ENCODE measurements at regions not wholly inside any gene's neighbourhood (a gene's known extent, or its start where the extent isn't known, plus 50 kb on each side); places are given as distances from the start of the nearest gene placed in this dataset.

- DNase-seq (ENCODE audit: low read depth in 1 of 2, low spot score in 1 of 2) (no peak), ATAC-seq (no peak), FAIRE-seq (no peak)
- ChIA-PET POLR2A (no interaction called here), CTCF (no interaction called here)
- TF ChIP-seq GATA3 (IDR thresholded peaks at IDR 0.05; ENCODE audit: borderline replicate concordance), result no peak
- TF ChIP-seq RFX5 (IDR thresholded peaks at IDR 0.05), result no peak
- TF ChIP-seq EP300 (IDR thresholded peaks at IDR 0.05), result no peak
- TF ChIP-seq BCL3 (IDR thresholded peaks at IDR 0.05), result no peak
- TF ChIP-seq NPAS2 (CRISPR knock-in tag; IDR thresholded peaks at IDR 0.05; ENCODE audit: borderline replicate concordance), result no peak
- TF ChIP-seq RARB (CRISPR knock-in tag; IDR thresholded peaks at IDR 0.05), result no peak
- no peak for TF ChIP-seq CBX8 (IDR thresholded peaks at IDR 0.05)
- no peak for TF ChIP-seq MAFK (IDR thresholded peaks at IDR 0.05; ENCODE audit: partially characterized antibody)
- no peak for TF ChIP-seq E2F6 (IDR thresholded peaks at IDR 0.05; ENCODE audit: borderline replicate concordance, low read depth)
- no peak for TF ChIP-seq TP53 (CRISPR knock-in tag; IDR thresholded peaks at IDR 0.05)
- no peak for TF ChIP-seq POLR2A (IDR thresholded peaks at IDR 0.05; ENCODE audit: low read length)
- no peak for TF ChIP-seq POLR2AphosphoS2 (conservative IDR thresholded peaks at IDR 0.05; ENCODE audit: low read length)
- no peak for TF ChIP-seq FOSB (CRISPR knock-in tag; IDR thresholded peaks at IDR 0.05)
- no peak for TF ChIP-seq KDM5A (IDR thresholded peaks at IDR 0.05)
- TF ChIP-seq EHF (CRISPR knock-in tag; IDR thresholded peaks at IDR 0.05), result no peak
- TF ChIP-seq FOSL2 (IDR thresholded peaks at IDR 0.05), result no peak
- no peak for TF ChIP-seq FOSL2 (CRISPR knock-in tag; IDR thresholded peaks at IDR 0.05)
- TF ChIP-seq USF2 (IDR thresholded peaks at IDR 0.05), result no peak
- TF ChIP-seq HEYL (CRISPR knock-in tag; IDR thresholded peaks at IDR 0.05), result no peak
- TF ChIP-seq HMGXB4 (CRISPR knock-in tag; IDR thresholded peaks at IDR 0.05; ENCODE audit: borderline replicate concordance), result no peak
- no peak overlapping the region for H3K4me2 ChIP-seq
- 0% methylated on average over 2 of the region's 2 CpGs for WGBS (ENCODE audit: missing lambda C conversion rate)
- H3K9me3 ChIP-seq, result no peaks in the 10 kb centered on the region
- H3K27ac ChIP-seq, result no peak overlapping the region
- H3K4me1 ChIP-seq, result no peaks in the 10 kb centered on the region
- H3K4me3 ChIP-seq, result no peak overlapping the region
These were observed 152.6 kb upstream of the MEX3C start for GRCh38 chr18:51350081-51350480.

- Histone ChIP-seq H3K9me3 (no peaks in the 10 kb centered on the region), H3K27ac (no peak overlapping the region), H3K4me2 (no peak overlapping the region), H3K4me3 (no peak overlapping the region), H3K4me1 (no peaks in the 10 kb centered on the region)
- no peak for FAIRE-seq
- CTCF ChIA-PET, result no interaction called here
- ATAC-seq, result no peak
- no peak for TF ChIP-seq CBX8 (IDR thresholded peaks at IDR 0.05)
- TF ChIP-seq CTCF (IDR thresholded peaks at IDR 0.05), result no peak
- no peak for TF ChIP-seq MYC (IDR thresholded peaks at IDR 0.05; ENCODE audit: borderline replicate concordance, low read length)
- TF ChIP-seq EHMT2 (IDR thresholded peaks at IDR 0.05; ENCODE audit: low read depth), result no peak
- TF ChIP-seq SREBF2 (IDR thresholded peaks at IDR 0.05), result no peak
- TF ChIP-seq EP300 (IDR thresholded peaks at IDR 0.05), result no peak
- no peak for TF ChIP-seq ZNF302 (CRISPR knock-in tag; IDR thresholded peaks at IDR 0.05)
- no peak for TF ChIP-seq MAFK (IDR thresholded peaks at IDR 0.05; ENCODE audit: partially characterized antibody)
- no peak for TF ChIP-seq RFX5 (IDR thresholded peaks at IDR 0.05)
- TF ChIP-seq GATA3 (IDR thresholded peaks at IDR 0.05; ENCODE audit: borderline replicate concordance), result no peak
- no peak for TF ChIP-seq POLR2A (IDR thresholded peaks at IDR 0.05; ENCODE audit: low read length)
- no peak for TF ChIP-seq BCL3 (IDR thresholded peaks at IDR 0.05)
- POLR2A ChIA-PET, result no interaction called here
- DNase-seq (ENCODE audit: low read depth in 1 of 2, low spot score in 1 of 2), result no peak
- WGBS (ENCODE audit: missing lambda C conversion rate), result 2% methylated on average over 2 of the region's 2 CpGs
These were observed 158.4 kb upstream of the MEX3C start for GRCh38 chr18:51355841-51356240.

All from A549 (cell line).